ENCODE measurements at regions not wholly inside any gene's neighbourhood (a gene's known extent, or its start where the extent isn't known, plus 50 kb on each side); places are given as distances from the start of the nearest gene placed in this dataset.
A peak's percentile ranks its signal among the peaks of the same experiment; 100 is the strongest.

DNA sequence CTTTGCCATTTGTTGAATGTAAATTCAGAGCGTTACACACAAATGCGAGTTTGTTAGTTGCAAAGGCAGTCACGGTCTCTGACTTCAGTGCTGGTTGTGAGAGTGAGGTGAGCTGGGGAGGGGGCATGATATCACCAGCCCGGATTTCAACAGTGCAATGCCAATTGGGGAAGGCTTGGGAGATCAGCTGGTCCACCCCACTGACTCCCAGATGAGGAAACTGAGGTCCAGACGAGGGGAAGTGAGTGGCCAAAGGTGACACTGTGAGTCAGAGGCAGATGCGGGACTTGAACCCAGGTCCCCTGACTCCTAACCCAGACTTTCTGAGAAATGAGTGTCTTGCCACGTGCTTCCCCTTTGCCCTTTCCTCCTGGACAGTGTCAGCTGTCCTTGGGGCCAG lies 62.1 kb downstream of the CEBPB start:
- H3K4me1 ChIP-seq (ENCODE audit: insufficient read depth, insufficient read length), result peaks cover 5% of the 10 kb centered on the region
- no peak for DNase-seq (ENCODE audit: low read depth, low spot score)
- no peak overlapping the region for H3K4me3 ChIP-seq (ENCODE audit: insufficient read length, low read depth)
- TF ChIP-seq ZNF274 (IDR thresholded peaks at IDR 0.05; ENCODE audit: low read depth, low read length), result no peak
- no peak for TF ChIP-seq SUZ12 (IDR thresholded peaks at IDR 0.05; ENCODE audit: extremely low read depth, insufficient read depth, insufficient read length)
- no peak for TF ChIP-seq YY1 (IDR thresholded peaks at IDR 0.05; ENCODE audit: insufficient read depth, insufficient read length)
- no peaks in the 10 kb centered on the region for H3K9me3 ChIP-seq (ENCODE audit: insufficient read depth, low read length)
- no peaks in the 10 kb centered on the region for H3K36me3 ChIP-seq (ENCODE audit: insufficient read depth, insufficient read length, low read length)
- H3K9ac ChIP-seq (ENCODE audit: insufficient read length, low read depth), result no peak overlapping the region
- no peaks in the 10 kb centered on the region for H3K27me3 ChIP-seq (ENCODE audit: insufficient read depth, insufficient read length)

DNA sequence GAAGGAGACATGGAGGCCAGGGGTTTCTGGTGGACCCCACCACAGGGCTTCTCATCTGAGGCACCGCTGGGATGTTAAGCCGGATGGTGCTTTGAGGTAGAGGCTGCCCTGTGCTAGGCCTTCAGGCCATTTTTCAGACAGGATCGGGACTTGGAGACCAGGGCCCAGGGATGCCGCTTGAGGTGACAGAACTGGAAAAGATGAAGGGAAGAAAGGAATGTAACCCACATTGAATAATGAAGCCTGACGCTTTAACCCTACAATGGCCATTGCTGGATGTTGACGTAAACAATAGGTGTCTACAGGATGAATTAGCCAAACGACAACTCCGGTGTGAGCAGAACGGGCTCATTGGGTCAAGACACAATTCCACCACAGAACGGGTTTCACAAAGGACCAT lies 62.5 kb downstream of the CEBPB start:
- Histone ChIP-seq H3K9me3 (ENCODE audit: insufficient read depth, low read length) (no peaks in the 10 kb centered on the region), H3K36me3 (ENCODE audit: insufficient read depth, insufficient read length, low read length) (no peaks in the 10 kb centered on the region), H3K9ac (ENCODE audit: insufficient read length, low read depth) (no peak overlapping the region), H3K27me3 (ENCODE audit: insufficient read depth, insufficient read length) (no peaks in the 10 kb centered on the region), H3K4me1 (ENCODE audit: insufficient read depth, insufficient read length) (peaks cover 5% of the 10 kb centered on the region), H3K4me3 (ENCODE audit: insufficient read length, low read depth) (no peak overlapping the region)
- no peak for DNase-seq (ENCODE audit: low read depth, low spot score)
- TF ChIP-seq SUZ12 (IDR thresholded peaks at IDR 0.05; ENCODE audit: extremely low read depth, insufficient read depth, insufficient read length) (no peak), ZNF274 (IDR thresholded peaks at IDR 0.05; ENCODE audit: low read depth, low read length) (no peak), YY1 (IDR thresholded peaks at IDR 0.05; ENCODE audit: insufficient read depth, insufficient read length) (no peak)

DNA sequence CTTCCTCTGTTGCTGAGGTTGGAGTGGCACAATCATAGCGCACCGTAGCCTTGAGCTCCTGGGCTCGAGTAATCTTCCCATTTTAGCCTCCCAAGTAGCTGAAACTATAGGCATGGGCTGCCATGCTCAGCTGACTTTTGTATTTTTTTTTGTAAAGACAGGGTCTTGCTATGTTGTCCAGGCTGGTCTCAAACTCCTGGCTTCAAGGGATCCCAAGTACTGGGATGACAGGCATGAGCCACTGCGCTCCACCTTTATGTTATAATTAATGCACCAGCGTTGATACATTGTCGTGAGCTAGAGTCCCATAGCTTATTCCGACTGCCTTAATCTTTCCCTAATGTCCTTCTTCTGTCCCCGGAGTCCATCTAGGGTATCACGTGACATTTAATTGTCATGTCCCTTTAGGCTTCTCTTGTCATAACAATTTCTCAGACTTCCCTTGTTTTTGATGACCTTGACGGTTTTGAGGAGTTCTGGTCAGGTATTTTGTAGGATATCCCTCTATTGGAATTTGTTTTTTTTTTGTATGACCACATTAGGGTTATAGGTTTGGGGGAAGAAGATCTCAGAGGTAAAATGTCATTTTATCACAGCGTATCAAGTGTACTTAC lies 63.9 kb downstream of the CEBPB start:
- no peak overlapping the region for H3K9ac ChIP-seq (ENCODE audit: insufficient read length, low read depth)
- DNase-seq (ENCODE audit: low read depth, low spot score), result no peak
- H3K4me1 ChIP-seq (ENCODE audit: insufficient read depth, insufficient read length), result peaks cover 5% of the 10 kb centered on the region
- H3K4me3 ChIP-seq (ENCODE audit: insufficient read length, low read depth), result no peak overlapping the region
- no peak for TF ChIP-seq YY1 (IDR thresholded peaks at IDR 0.05; ENCODE audit: insufficient read depth, insufficient read length)
- no peak for TF ChIP-seq ZNF274 (IDR thresholded peaks at IDR 0.05; ENCODE audit: low read depth, low read length)
- TF ChIP-seq SUZ12 (IDR thresholded peaks at IDR 0.05; ENCODE audit: extremely low read depth, insufficient read depth, insufficient read length), result no peak
- no peaks in the 10 kb centered on the region for H3K36me3 ChIP-seq (ENCODE audit: insufficient read depth, insufficient read length, low read length)
- no peaks in the 10 kb centered on the region for H3K27me3 ChIP-seq (ENCODE audit: insufficient read depth, insufficient read length)
- no peaks in the 10 kb centered on the region for H3K9me3 ChIP-seq (ENCODE audit: insufficient read depth, low read length)

DNA sequence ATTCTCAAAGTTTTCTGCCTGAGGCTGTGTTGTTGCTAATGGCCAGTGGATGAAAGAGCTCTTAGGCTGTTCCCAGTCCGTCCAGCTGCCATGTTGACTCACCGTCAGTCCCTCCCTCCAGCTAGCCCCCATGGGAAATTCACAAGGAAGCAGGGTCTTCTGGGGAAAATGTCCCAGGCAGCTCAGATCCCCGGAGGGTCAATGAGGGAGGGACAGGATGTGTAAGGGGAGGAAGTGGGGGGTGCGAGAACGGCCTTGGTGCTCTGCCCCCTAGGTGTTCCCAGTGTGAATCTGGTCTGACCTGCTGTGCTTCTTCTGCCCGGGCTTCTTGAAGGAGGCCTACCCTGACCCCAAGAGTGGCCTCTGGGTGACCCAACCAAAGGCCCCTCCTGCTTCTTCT lies 65.9 kb downstream of the CEBPB start:
- H3K9ac ChIP-seq (ENCODE audit: insufficient read length, low read depth), result no peak overlapping the region
- H3K4me3 ChIP-seq (ENCODE audit: insufficient read length, low read depth), result no peak overlapping the region
- peaks cover 7% of the 10 kb centered on the region for H3K4me1 ChIP-seq (ENCODE audit: insufficient read depth, insufficient read length)
- H3K9me3 ChIP-seq (ENCODE audit: insufficient read depth, low read length), result no peaks in the 10 kb centered on the region
- DNase-seq (ENCODE audit: low read depth, low spot score), result no peak
- H3K27me3 ChIP-seq (ENCODE audit: insufficient read depth, insufficient read length), result no peaks in the 10 kb centered on the region
- H3K36me3 ChIP-seq (ENCODE audit: insufficient read depth, insufficient read length, low read length), result no peaks in the 10 kb centered on the region
- no peak for TF ChIP-seq YY1 (IDR thresholded peaks at IDR 0.05; ENCODE audit: insufficient read depth, insufficient read length)
- TF ChIP-seq SUZ12 (IDR thresholded peaks at IDR 0.05; ENCODE audit: extremely low read depth, insufficient read depth, insufficient read length), result no peak
- TF ChIP-seq ZNF274 (IDR thresholded peaks at IDR 0.05; ENCODE audit: low read depth, low read length), result no peak

DNA sequence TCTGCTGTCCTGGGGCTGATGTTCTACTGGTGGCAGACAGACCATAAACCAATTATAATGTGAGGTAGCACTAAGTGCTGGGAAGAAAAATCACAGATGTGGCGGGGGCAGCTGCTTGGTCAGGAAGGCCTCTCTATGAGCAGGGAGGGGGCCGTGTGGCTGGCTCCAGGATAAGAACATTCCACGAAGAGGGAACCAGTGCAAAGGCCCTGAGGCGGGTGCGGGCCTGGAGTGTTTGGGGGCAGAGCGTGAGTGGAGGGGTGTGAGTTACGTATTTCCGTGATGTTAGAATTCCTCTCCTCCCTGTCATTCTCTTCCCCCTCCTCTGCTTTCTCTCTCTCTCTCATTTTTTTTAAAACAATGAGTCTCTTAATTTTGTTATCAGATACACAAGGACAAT lies 67.2 kb downstream of the CEBPB start:
- Histone ChIP-seq H3K4me1 (ENCODE audit: insufficient read depth, insufficient read length) (peaks cover 7% of the 10 kb centered on the region), H3K9me3 (ENCODE audit: insufficient read depth, low read length) (no peaks in the 10 kb centered on the region), H3K36me3 (ENCODE audit: insufficient read depth, insufficient read length, low read length) (no peaks in the 10 kb centered on the region), H3K9ac (ENCODE audit: insufficient read length, low read depth) (no peak overlapping the region), H3K27me3 (ENCODE audit: insufficient read depth, insufficient read length) (no peaks in the 10 kb centered on the region), H3K4me3 (ENCODE audit: insufficient read length, low read depth) (no peak overlapping the region)
- DNase-seq (ENCODE audit: low read depth, low spot score), result no peak
- no peak for TF ChIP-seq ZNF274 (IDR thresholded peaks at IDR 0.05; ENCODE audit: low read depth, low read length)
- TF ChIP-seq SUZ12 (IDR thresholded peaks at IDR 0.05; ENCODE audit: extremely low read depth, insufficient read depth, insufficient read length), result no peak
- no peak for TF ChIP-seq YY1 (IDR thresholded peaks at IDR 0.05; ENCODE audit: insufficient read depth, insufficient read length)

DNA sequence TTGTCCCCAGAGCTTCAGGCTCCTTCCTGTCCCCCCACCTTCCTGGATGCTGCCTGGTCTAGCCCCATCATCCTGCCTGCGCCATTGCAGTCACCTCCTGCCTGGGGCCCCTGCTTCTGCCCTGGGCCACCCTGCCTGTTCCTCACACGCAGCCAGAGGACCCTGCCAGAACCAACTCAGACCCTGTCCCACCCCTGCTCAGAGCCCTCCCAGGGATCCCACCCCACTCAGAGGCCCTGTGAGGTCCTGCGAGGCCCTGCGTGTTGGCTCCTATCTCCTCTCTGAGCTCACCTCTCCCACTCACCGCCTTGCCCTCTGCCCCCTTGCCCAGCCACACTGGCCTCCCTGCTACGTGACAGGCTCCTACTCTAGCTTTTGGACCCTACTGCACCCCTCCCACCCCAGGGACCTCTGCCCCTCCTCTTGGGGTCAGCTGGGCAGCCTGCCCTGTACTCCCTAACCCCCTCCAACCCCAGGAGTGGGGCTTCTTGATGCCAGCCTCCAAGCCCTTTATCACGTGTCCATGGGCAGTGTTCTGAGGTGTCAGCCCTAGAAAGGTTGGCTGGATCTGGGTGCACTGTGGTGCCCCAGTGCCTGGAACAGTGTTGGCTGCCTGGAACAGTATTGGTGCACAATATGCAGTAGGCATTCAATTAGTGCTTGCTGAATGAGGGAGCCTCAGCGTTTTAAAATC lies 68.3 kb downstream of the CEBPB start:
- Histone ChIP-seq H3K9me3 (ENCODE audit: insufficient read depth, low read length) (no peaks in the 10 kb centered on the region), H3K9ac (ENCODE audit: insufficient read length, low read depth) (no peak overlapping the region), H3K4me3 (ENCODE audit: insufficient read length, low read depth) (no peak overlapping the region), H3K27me3 (ENCODE audit: insufficient read depth, insufficient read length) (no peaks in the 10 kb centered on the region), H3K36me3 (ENCODE audit: insufficient read depth, insufficient read length, low read length) (no peaks in the 10 kb centered on the region), H3K4me1 (ENCODE audit: insufficient read depth, insufficient read length) (peaks cover 11% of the 10 kb centered on the region)
- TF ChIP-seq SUZ12 (IDR thresholded peaks at IDR 0.05; ENCODE audit: extremely low read depth, insufficient read depth, insufficient read length), result no peak
- no peak for TF ChIP-seq ZNF274 (IDR thresholded peaks at IDR 0.05; ENCODE audit: low read depth, low read length)
- TF ChIP-seq YY1 (IDR thresholded peaks at IDR 0.05; ENCODE audit: insufficient read depth, insufficient read length), result no peak
- no peak for DNase-seq (ENCODE audit: low read depth, low spot score)

DNA sequence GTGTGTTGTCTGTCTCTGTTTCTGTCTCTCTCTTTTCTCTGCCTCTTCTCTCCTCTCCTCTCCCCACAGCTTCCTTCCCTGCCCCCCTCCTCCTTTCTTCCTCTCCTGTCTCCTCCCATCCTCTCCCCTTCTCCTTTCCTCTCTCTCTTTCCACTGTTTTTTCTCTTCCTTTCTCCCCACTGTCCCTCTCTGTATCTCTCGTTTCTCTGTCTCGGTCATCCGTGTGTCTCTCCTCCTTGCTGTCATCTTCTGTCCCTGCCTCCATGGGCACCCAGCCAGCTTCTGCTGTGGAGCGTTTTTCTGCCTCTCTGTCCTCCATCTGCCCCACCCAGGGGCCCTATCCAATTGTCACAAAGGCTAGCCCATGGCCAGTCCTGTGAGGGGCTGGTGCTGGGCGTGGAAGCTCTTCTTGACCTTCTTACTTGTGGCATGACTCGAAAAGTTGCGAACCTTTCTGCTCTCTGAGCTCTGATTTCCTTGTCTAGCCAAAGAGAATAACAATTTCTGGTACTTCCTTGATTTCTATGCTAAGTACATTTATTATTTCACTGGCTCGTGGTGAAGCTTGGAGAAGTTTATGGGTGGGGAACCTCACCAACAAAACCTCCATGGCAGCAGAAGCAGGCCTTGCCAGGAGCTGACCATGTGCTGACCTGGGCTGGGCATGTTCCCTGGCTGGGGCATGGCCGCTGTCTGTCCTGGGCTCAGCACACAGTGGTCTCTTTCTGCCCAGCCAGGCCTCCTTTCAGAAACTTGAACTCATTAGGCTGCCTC lies 69.3 kb downstream of the CEBPB start:
- no peaks in the 10 kb centered on the region for H3K27me3 ChIP-seq (ENCODE audit: insufficient read depth, insufficient read length)
- peaks cover 11% of the 10 kb centered on the region for H3K4me1 ChIP-seq (ENCODE audit: insufficient read depth, insufficient read length)
- TF ChIP-seq YY1 (IDR thresholded peaks at IDR 0.05; ENCODE audit: insufficient read depth, insufficient read length), result no peak
- TF ChIP-seq SUZ12 (IDR thresholded peaks at IDR 0.05; ENCODE audit: extremely low read depth, insufficient read depth, insufficient read length), result no peak
- TF ChIP-seq ZNF274 (IDR thresholded peaks at IDR 0.05; ENCODE audit: low read depth, low read length), result no peak
- peak overlapping the region; percentile 36 for H3K9ac ChIP-seq (ENCODE audit: insufficient read length, low read depth)
- no peak for DNase-seq (ENCODE audit: low read depth, low spot score)
- H3K36me3 ChIP-seq (ENCODE audit: insufficient read depth, insufficient read length, low read length), result no peaks in the 10 kb centered on the region
- H3K4me3 ChIP-seq (ENCODE audit: insufficient read length, low read depth), result no peak overlapping the region
- no peaks in the 10 kb centered on the region for H3K9me3 ChIP-seq (ENCODE audit: insufficient read depth, low read length)

Data from NT2/D1 (cell line).